K562 (cell line): ENCODE measurements at regions not wholly inside any gene's neighbourhood (a gene's known extent, or its start where the extent isn't known, plus 50 kb on each side); places are given as distances from the start of the nearest gene placed in this dataset.
A peak's percentile ranks its signal among the peaks of the same experiment; 100 is the strongest.

ENCODE experiments used
- BCL6 ChIP-seq: fragments of 250-450 bp; sonication (Bioruptor Pico); IDR thresholded peaks from 2 replicates; pipeline ENCODE4 v1.4.0; 2020
- BCLAF1 ChIP-seq, 2 experiments: fragments of 450-650 bp in 1 of 2; IDR thresholded peaks; 2 replicates each; pipeline ENCODE4 v1.6.1; 2011 to 2017; ENCODE audit warnings: low read depth in 2 of 2, antibody characterized with exemption in 1 of 2, borderline replicate concordance in 1 of 2, low read length in 1 of 2, mild to moderate bottlenecking in 1 of 2, mixed read lengths in 1 of 2; ENCODE audit not compliant: control insufficient read depth in 1 of 2
- CEBPB ChIP-seq: fragments of 450-650 bp; IDR thresholded peaks from 2 replicates; pipeline ENCODE4 v1.6.1; 2016; ENCODE audit warnings: missing genetic modification characterization, missing compliant biosample characterization
- DLX4 ChIP-seq: fragments of 250-450 bp; sonication (Bioruptor Pico); IDR thresholded peaks from 2 replicates; pipeline ENCODE4 v1.6.1; 2021; ENCODE audit warnings: mild to moderate bottlenecking
- FOXP4 ChIP-seq: sonication (generic); formaldehyde crosslinking; IDR thresholded peaks from 2 replicates; pipeline ENCODE4 v1.8.0; 2022; ENCODE audit warnings: mild to moderate bottlenecking, missing genetic modification reagents, borderline replicate concordance
- JUND ChIP-seq, 2 experiments: IDR thresholded peaks; 2 replicates in 1 of 2; 3 replicates in 1 of 2; pipeline ENCODE4 v1.6.1; 2011; ENCODE audit warnings: borderline replicate concordance in 2 of 2, low read depth in 2 of 2, low read length in 2 of 2, improper control_type of control experiment in 1 of 2, missing biosample characterization in 1 of 2, missing genetic modification characterization in 1 of 2, missing genetic modification reagents in 1 of 2
- KAT8 ChIP-seq: fragments of 450-650 bp; IDR thresholded peaks from 2 replicates; pipeline ENCODE4 v1.6.1; 2016; ENCODE audit warnings: low read depth, mild to moderate bottlenecking
- NR4A1 ChIP-seq, 2 experiments: fragments of 250-450 bp in 1 of 2; fragments of 450-650 bp in 1 of 2; sonication (Bioruptor Pico) in 1 of 2; IDR thresholded peaks; 2 replicates each; pipeline versions ENCODE4 v1.4.0 to v1.6.1; 2016 to 2020; ENCODE audit warnings: mild to moderate bottlenecking in 2 of 2, missing compliant biosample characterization in 1 of 2, missing genetic modification characterization in 1 of 2, moderate library complexity in 1 of 2
- THRAP3 ChIP-seq: fragments of 450-650 bp; IDR thresholded peaks from 2 replicates; pipeline ENCODE4 v1.6.1; 2016; ENCODE audit warnings: mild to moderate bottlenecking, inconsistent platforms, borderline replicate concordance
- ZNF140 ChIP-seq: fragments of 250-450 bp; sonication (Bioruptor Pico); IDR thresholded peaks from 2 replicates; pipeline ENCODE4 v1.8.0; 2021; ENCODE audit warnings: moderate library complexity, mild to moderate bottlenecking, inconsistent platforms
- ZNF232 ChIP-seq: sonication (generic); formaldehyde crosslinking; IDR thresholded peaks from 2 replicates; pipeline ENCODE4 v1.8.0; 2022; ENCODE audit warnings: mild to moderate bottlenecking, missing genetic modification reagents
- ZNF436 ChIP-seq: fragments of 250-450, 450-650 bp; sonication (Bioruptor Pico); formaldehyde crosslinking; IDR thresholded peaks from 2 replicates; pipeline ENCODE4 v1.7.0; 2020; ENCODE audit warnings: mild to moderate bottlenecking
- ZNF830 ChIP-seq: fragments of 250-450 bp; sonication (Bioruptor Pico); IDR thresholded peaks from 2 replicates; pipeline ENCODE4 v1.5.0; 2021; ENCODE audit warnings: mild to moderate bottlenecking

GRCh38 chr6:16031278-16031981 is 97.5 kb upstream of the MYLIP start (continued):
- TF ChIP-seq BCLAF1 (IDR thresholded peaks at IDR 0.05; ENCODE audit: borderline replicate concordance in 1 of 2, control insufficient read depth in 1 of 2, low read depth in 2 of 2, low read length in 1 of 2) (0 out of 4 replicates have a peak, but pooled peaks of 1 of the 2 experiments have one; percentile 60), CEBPB (tag) (peak; percentile 100), BCL6 (CRISPR knock-in tag) (peak; percentile 92), ZNF830 (CRISPR knock-in tag) (peak; percentile 69; the same call in 1 of the 2 replicates), ZNF436 (CRISPR knock-in tag) (no peak), JUND (IDR thresholded peaks at IDR 0.05; ENCODE audit: borderline replicate concordance, low read depth, low read length) (peak; percentile 86), JUND (tag; IDR thresholded peaks at IDR 0.05; ENCODE audit: borderline replicate concordance, low read depth, low read length) (peak; percentile 92; the same call in 2 of the 3 replicates), FOXP4 (CRISPR knock-in tag) (no peak), DLX4 (CRISPR knock-in tag) (no peak), ZNF140 (CRISPR knock-in tag) (peak; percentile 86), NR4A1 (CRISPR knock-in tag; IDR thresholded peaks at IDR 0.05) (no peak), NR4A1 (tag; IDR thresholded peaks at IDR 0.05) (peak; percentile 100), KAT8 (no peak), THRAP3 (peak; percentile 48; the same call in 1 of the 2 replicates), ZNF232 (CRISPR knock-in tag) (no peak)
